ENCODE measurements at regions not wholly inside any gene's neighbourhood (a gene's known extent, or its start where the extent isn't known, plus 50 kb on each side); places are given as distances from the start of the nearest gene placed in this dataset.
A peak's percentile ranks its signal among the peaks of the same experiment; 100 is the strongest.

DNA sequence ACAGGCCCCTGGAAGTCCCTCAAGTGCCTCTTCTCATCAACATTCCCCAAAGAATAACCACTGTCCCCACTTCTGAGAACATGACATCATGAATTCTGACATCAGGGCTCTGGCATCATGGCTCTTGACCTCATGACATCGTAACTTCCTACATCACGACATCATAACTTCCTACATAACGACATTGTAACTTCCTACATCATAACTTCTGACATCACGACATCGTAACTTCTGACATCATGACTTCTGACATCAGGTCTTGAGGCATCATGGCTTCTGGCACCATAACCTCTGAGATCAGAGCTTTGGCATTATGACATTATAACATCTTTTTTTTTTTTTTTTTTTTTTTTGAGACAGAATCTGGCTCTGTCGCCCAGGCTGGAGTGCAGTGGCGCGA, 66.7 kb upstream of the FAM20C start:
- TF ChIP-seq, protein P1, sequence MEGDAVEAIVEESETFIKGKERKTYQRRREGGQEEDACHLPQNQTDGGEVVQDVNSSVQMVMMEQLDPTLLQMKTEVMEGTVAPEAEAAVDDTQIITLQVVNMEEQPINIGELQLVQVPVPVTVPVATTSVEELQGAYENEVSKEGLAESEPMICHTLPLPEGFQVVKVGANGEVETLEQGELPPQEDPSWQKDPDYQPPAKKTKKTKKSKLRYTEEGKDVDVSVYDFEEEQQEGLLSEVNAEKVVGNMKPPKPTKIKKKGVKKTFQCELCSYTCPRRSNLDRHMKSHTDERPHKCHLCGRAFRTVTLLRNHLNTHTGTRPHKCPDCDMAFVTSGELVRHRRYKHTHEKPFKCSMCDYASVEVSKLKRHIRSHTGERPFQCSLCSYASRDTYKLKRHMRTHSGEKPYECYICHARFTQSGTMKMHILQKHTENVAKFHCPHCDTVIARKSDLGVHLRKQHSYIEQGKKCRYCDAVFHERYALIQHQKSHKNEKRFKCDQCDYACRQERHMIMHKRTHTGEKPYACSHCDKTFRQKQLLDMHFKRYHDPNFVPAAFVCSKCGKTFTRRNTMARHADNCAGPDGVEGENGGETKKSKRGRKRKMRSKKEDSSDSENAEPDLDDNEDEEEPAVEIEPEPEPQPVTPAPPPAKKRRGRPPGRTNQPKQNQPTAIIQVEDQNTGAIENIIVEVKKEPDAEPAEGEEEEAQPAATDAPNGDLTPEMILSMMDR (IDR thresholded peaks at IDR 0.05; ENCODE audit: insufficient read depth, low read depth, low read length): no peak
- no peak for DNase-seq (ENCODE audit: low read depth)
- H3K4me3 ChIP-seq (ENCODE audit: low read depth, low read length): no peak overlapping the region

DNA sequence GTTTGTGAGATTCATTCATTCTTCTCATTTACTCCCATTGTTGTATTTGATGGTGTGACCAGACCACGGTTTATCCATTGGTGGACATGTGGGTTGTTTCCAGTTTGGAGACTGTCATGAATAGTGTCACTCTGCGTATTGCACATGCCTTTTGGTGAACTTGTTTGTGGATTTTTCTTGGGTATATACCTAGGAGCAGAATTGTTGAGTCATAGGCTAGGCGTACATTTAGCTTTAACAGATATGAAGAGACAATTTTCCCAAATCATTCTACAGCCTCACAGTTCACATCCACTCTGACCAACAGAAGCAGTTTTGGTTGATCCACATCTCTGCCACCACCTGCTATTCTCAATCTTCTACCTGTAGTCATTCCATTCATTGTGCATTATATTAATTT, 66.0 kb upstream of the FAM20C start:
- no peak for DNase-seq (ENCODE audit: low read depth)
- TF ChIP-seq, protein P1 (IDR thresholded peaks at IDR 0.05; ENCODE audit: insufficient read depth, low read depth, low read length): no peak
- H3K4me3 ChIP-seq (ENCODE audit: low read depth, low read length): no peak overlapping the region

DNA sequence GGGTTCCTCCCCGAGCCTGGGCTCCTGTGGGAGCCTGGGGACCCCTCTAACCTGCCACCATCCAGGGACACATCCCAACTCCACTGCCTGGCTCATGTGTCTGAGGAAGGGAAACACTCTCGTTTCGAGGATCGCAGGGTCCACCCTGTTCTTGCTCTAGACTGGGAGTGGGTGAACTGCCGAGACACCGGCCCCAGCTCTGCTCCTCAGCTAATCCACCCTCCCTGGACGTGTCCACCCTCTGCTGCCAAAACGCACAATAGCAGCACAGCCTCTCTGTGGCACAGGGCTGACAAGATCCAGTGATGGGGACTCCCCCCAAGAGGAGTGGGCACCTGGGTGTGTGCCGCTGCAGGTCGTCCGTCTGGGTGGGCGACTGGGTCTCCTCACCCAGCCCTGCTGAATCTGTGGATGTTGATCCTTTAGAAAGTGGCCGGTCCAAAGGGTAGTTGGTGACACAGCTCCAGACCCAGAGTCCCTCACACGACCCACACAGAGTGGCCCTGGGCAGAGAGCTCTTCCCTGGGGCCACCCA, 65.2 kb upstream of the FAM20C start:
- TF ChIP-seq, protein P1 (IDR thresholded peaks at IDR 0.05; ENCODE audit: insufficient read depth, low read depth, low read length): no peak

DNA sequence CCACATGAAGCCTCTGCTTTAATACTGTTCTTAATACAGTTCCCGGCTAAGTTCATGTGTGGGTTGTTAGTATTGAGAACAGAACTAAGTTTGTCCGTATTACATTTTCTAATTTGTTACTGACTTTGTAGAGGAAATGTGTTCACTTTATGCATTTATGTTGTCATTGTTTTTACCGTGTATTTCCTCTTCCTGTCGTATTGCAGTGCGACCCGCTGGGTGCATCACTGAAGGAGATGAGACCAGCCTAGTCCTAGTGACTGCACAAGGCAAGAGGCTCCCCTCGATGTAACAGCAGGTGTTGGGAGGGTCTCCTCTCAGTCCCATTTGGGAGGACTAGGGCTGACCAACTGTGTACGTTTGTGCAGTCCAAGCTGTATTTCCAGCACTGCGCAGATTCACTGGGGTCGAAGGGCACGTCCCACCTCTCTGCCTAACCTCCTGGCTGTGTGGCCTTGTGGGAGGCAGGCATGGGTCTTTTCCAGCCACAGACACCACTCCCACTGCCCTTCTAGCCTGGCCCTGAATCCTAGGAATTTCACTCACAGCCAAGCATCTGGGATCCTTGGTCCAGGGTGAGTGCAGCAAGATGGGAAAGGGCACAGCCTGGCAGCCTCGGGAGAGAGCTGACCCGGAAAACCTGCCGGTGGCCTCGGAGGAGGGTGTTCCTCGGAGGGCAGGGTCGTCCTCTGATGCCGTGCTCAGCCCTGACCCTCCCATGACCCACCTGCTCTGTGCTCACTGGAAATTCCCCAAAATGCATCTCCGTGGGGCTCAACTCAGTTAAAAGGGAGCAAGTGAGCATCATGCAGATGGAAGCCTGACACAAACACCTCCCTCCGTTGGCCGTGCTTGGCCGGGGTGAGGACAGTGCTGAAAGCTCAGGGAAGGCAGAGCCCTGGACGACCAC, 63.9 kb upstream of the FAM20C start:
- no peak for DNase-seq (ENCODE audit: low read depth)

More for the DNA sequence above, 65.2 kb upstream of the FAM20C start:
- H3K4me3 ChIP-seq (ENCODE audit: low read depth, low read length): no peak overlapping the region
- no peak for DNase-seq (ENCODE audit: low read depth)

DNA sequence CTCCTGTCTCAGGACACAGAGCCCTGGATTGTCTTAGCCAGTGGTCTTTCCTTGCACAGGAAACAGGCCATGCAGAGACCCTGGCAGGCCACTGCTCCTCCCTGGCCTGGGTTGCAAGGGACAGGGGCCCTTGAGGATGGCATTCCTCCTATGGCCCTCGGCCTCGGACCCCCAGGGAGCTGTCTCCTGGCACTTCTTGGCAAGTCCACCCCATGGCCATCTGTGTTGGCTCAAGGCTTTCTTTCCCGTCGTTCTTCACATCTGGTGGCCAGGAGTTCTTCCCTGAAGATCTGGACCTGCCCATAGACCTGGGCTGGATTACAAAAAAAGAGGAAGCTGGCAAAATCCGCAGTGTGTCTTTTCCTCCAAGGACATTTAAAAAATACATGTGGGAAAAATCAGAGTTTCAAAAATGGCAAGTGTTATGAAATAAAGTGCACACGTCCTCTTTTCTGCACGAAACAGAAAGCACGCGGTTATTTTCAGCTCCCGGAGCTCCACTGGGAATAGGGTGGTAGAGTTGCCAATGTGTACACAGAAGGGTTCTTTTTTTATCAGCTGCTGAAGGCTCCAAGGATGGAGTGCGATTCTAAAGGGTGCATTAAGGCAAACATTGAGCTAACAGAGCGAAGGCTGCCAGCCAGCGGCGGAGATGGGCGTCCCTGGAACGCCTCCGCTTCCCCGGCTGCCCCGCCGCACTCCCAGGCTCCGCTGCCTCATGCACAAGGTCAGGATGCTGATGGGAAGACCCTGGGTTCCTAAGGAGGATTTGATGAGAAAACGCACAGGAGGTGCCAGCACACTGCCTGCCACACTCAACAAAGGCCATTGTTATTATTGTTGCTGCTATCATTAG, 62.8 kb upstream of the FAM20C start:
- H3K4me3 ChIP-seq (ENCODE audit: low read depth, low read length): peak overlapping the region; percentile 25
- peak; percentile 42 for DNase-seq (ENCODE audit: low read depth)
- TF ChIP-seq, protein P1 (IDR thresholded peaks at IDR 0.05; ENCODE audit: insufficient read depth, low read depth, low read length): no peak

More for the DNA sequence above, 63.9 kb upstream of the FAM20C start:
- TF ChIP-seq, protein P1 (IDR thresholded peaks at IDR 0.05; ENCODE audit: insufficient read depth, low read depth, low read length): no peak
- no peak overlapping the region for H3K4me3 ChIP-seq (ENCODE audit: low read depth, low read length)

DNA sequence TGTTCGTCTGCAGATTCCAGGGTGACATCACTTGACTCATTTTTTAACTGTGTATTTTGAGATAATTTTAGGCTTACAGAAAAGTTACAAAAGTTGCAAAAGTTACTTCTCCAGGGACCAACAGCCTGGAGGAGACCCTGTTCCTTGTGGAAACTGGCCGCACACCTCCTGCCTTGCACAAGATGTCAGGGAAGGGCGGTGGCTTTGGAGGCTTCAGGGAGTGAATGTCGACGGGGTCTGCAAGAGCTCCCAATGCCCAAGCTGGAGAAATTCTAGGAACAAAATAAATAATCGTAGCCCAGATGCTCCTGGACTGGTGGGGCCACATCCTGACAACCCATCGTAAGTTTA, 62.2 kb upstream of the FAM20C start:
- TF ChIP-seq, protein P1 (IDR thresholded peaks at IDR 0.05; ENCODE audit: insufficient read depth, low read depth, low read length): no peak
- H3K4me3 ChIP-seq (ENCODE audit: low read depth, low read length): no peak overlapping the region
- no peak for DNase-seq (ENCODE audit: low read depth)

All from fibroblast of villous mesenchyme (primary cell).